ENCODE measurements at regions not wholly inside any gene's neighbourhood (a gene's known extent, or its start where the extent isn't known, plus 50 kb on each side); places are given as distances from the start of the nearest gene placed in this dataset.

DNA sequence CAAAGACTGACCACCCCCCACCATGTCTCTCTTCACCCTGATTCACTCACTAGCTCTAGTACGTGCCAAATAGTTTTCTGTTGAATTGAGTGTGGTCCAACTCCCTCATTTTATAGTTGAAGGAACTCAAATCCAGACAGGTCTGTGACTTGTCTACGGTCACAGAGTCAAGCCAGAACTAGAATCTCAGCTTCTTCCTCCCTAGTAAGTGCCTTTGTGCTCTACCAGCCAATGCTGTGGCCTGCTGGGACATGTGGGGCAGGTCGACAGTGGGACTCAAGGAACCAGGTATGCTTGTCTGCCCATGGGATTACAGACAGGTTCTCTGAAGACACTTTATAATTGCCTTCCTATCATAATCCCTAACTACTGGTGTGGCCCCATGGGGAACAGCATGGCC lies 108.6 kb upstream of the CPEB2 start:
- TF ChIP-seq, protein P1, sequence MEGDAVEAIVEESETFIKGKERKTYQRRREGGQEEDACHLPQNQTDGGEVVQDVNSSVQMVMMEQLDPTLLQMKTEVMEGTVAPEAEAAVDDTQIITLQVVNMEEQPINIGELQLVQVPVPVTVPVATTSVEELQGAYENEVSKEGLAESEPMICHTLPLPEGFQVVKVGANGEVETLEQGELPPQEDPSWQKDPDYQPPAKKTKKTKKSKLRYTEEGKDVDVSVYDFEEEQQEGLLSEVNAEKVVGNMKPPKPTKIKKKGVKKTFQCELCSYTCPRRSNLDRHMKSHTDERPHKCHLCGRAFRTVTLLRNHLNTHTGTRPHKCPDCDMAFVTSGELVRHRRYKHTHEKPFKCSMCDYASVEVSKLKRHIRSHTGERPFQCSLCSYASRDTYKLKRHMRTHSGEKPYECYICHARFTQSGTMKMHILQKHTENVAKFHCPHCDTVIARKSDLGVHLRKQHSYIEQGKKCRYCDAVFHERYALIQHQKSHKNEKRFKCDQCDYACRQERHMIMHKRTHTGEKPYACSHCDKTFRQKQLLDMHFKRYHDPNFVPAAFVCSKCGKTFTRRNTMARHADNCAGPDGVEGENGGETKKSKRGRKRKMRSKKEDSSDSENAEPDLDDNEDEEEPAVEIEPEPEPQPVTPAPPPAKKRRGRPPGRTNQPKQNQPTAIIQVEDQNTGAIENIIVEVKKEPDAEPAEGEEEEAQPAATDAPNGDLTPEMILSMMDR (IDR thresholded peaks at IDR 0.05) = no peak
- no peak for TF ChIP-seq POLR2A (IDR thresholded peaks at IDR 0.05)

Data from adrenal gland (tissue), 5 donors.